A549 (cell line): ENCODE measurements at regions not wholly inside any gene's neighbourhood (a gene's known extent, or its start where the extent isn't known, plus 50 kb on each side); places are given as distances from the start of the nearest gene placed in this dataset.

Experiments
- ATAC-seq, 2 experiments: fragments of 200-7000 bp in 1 of 2; fragments of >200 bp in 1 of 2; cut with Nextera tagmentation in 1 of 2; cut with Tn5 transposase in 1 of 2; 3 replicates each; pipeline versions ENCODE4 v1.8.0 to v1.9.1; 2018 to 2020; ENCODE audit warnings: mild to moderate bottlenecking in 1 of 2, moderate library complexity in 1 of 2
- CTCF ChIA-PET: fragments of 300-600 bp; sonication (Branson Sonifier 250); formaldehyde crosslinking; extraction: SDS; loops from one replicate; lab custom pipeline; 2021; ENCODE audit warnings: antibody characterized with exemption, inconsistent platforms; lab: Yijun Ruan, JAX
- POLR2A ChIA-PET: fragments of 350-600 bp; formaldehyde crosslinking; extraction: SDS; loops from one replicate; lab custom pipeline; 2021; ENCODE audit warnings: antibody characterized with exemption, inconsistent platforms; lab: Yijun Ruan, JAX
- DNase-seq, 2 experiments: peaks; one replicate each; pipeline versions ENCODE4 v3.0.0 to v3.0.0-alpha.2; 2011 to 2016; ENCODE audit warnings: low read depth in 1 of 2, low spot score in 1 of 2
- FAIRE-seq: peaks from 2 replicates; lab custom pipeline; 2011; peaks lifted over from hg19 to GRCh38; lab: Jason Lieb, UNC
- H3K27ac ChIP-seq, 2 experiments: fragments of >200 bp; sonication (Bioruptor Twin); formaldehyde crosslinking; 3 replicates each; pipeline ENCODE4 v1.5.1; 2016 to 2017
- H3K4me1 ChIP-seq: fragments of >200 bp; sonication (Bioruptor Twin); formaldehyde crosslinking; 3 replicates; pipeline ENCODE4 v1.6.1; 2016
- H3K4me2 ChIP-seq: fragments of >200 bp; sonication (Bioruptor Twin); formaldehyde crosslinking; 3 replicates; pipeline ENCODE4 v1.6.1; 2016
- H3K4me3 ChIP-seq: fragments of >200 bp; sonication (Bioruptor Twin); formaldehyde crosslinking; 3 replicates; pipeline ENCODE4 v1.5.1; 2016
- H3K9me3 ChIP-seq: fragments of >200 bp; sonication (Bioruptor Twin); formaldehyde crosslinking; 3 replicates; pipeline ENCODE4 v1.6.1; 2016
- BCL3 ChIP-seq: fragments of >200 bp; sonication (Bioruptor Twin); formaldehyde crosslinking; IDR thresholded peaks from 3 replicates; pipeline ENCODE4 v1.6.1; 2016
- BHLHE40 ChIP-seq: IDR thresholded peaks from 2 replicates; pipeline ENCODE4 v1.6.1; 2012; ENCODE audit warnings: low read depth, low read length, inconsistent platforms
- CBX8 ChIP-seq: fragments of 200-600 bp; sonication (generic); IDR thresholded peaks from 2 replicates; pipeline ENCODE4 v1.6.1; 2016
- CEBPB ChIP-seq, 2 experiments: fragments of >200 bp in 1 of 2; sonication (Bioruptor Twin) in 1 of 2; formaldehyde crosslinking in 1 of 2; IDR thresholded peaks; 2 replicates each; pipeline ENCODE4 v1.6.1; 2012 to 2016
- CHD2 ChIP-seq: fragments of 150-350 bp; IDR thresholded peaks from 2 replicates; pipeline ENCODE4 v1.6.1; 2014; ENCODE audit warnings: low read length; ENCODE audit not compliant: partially characterized antibody
- CTCF ChIP-seq: fragments of >200 bp; sonication (Bioruptor Twin); formaldehyde crosslinking; IDR thresholded peaks from 3 replicates; pipeline ENCODE4 v1.5.1; 2016
- EHF ChIP-seq: fragments of 250-450 bp; sonication (Bioruptor Pico); IDR thresholded peaks from 2 replicates; pipeline ENCODE4 v1.5.0; 2020; ENCODE audit warnings: mild to moderate bottlenecking
- EHMT2 ChIP-seq: fragments of 200-600 bp; sonication (generic); IDR thresholded peaks from 2 replicates; pipeline ENCODE4 v1.6.1; 2016; ENCODE audit warnings: antibody characterized with exemption, low read depth, mild to moderate bottlenecking, moderate library complexity
- EP300 ChIP-seq, 2 experiments: fragments of >200 bp; sonication (Bioruptor Twin); formaldehyde crosslinking; IDR thresholded peaks; 2 replicates in 1 of 2; 3 replicates in 1 of 2; pipeline ENCODE4 v1.6.1; 2016 to 2017
- GATA3 ChIP-seq: IDR thresholded peaks from 2 replicates; pipeline ENCODE4 v1.6.1; 2012; ENCODE audit warnings: borderline replicate concordance
- HDAC2 ChIP-seq: fragments of 200-600 bp; sonication (generic); IDR thresholded peaks from 2 replicates; pipeline ENCODE4 v1.6.1; 2016
- HES2 ChIP-seq: fragments of >200 bp; sonication (Bioruptor Twin); formaldehyde crosslinking; IDR thresholded peaks from 2 replicates; pipeline ENCODE4 v1.6.1; 2016
- HEYL ChIP-seq: fragments of 250-450 bp; sonication (Bioruptor Pico); IDR thresholded peaks from 2 replicates; pipeline ENCODE4 v1.8.0; 2021; ENCODE audit warnings: mild to moderate bottlenecking, moderate library complexity
- HOXA7 ChIP-seq: fragments of 250-450 bp; sonication (Bioruptor Pico); IDR thresholded peaks from 2 replicates; pipeline ENCODE4 v1.5.0; 2020; ENCODE audit warnings: mild to moderate bottlenecking, moderate library complexity
- HOXB13 ChIP-seq: fragments of 250-450 bp; sonication (Bioruptor Pico); IDR thresholded peaks from 2 replicates; pipeline ENCODE4 v1.5.0; 2020; ENCODE audit warnings: low read depth, mild to moderate bottlenecking, moderate library complexity
- HOXB5 ChIP-seq: fragments of 250-450 bp; sonication (Bioruptor Pico); IDR thresholded peaks from 2 replicates; pipeline ENCODE4 v1.5.0; 2020; ENCODE audit warnings: mild to moderate bottlenecking, moderate library complexity
- JUN ChIP-seq, 2 experiments: fragments of >200 bp; sonication (Bioruptor Twin); formaldehyde crosslinking; IDR thresholded peaks; 2 replicates in 1 of 2; 3 replicates in 1 of 2; pipeline ENCODE4 v1.6.1; 2016 to 2017
- KDM5A ChIP-seq: fragments of 200-600 bp; sonication (generic); IDR thresholded peaks from 2 replicates; pipeline ENCODE4 v1.6.1; 2016; ENCODE audit warnings: antibody characterized with exemption, mild to moderate bottlenecking
- MAFK ChIP-seq: fragments of 450-650 bp; IDR thresholded peaks from 2 replicates; pipeline ENCODE4 v1.6.1; 2014; ENCODE audit not compliant: partially characterized antibody
- NR3C1 ChIP-seq: fragments of >200 bp; sonication (Bioruptor Twin); formaldehyde crosslinking; IDR thresholded peaks from 3 replicates; pipeline ENCODE4 v1.6.1; 2017
- RCOR1 ChIP-seq: fragments of 150-350 bp; IDR thresholded peaks from 2 replicates; pipeline ENCODE4 v1.6.1; 2014; ENCODE audit warnings: antibody characterized with exemption, low read length, low read depth
- SMC3 ChIP-seq: fragments of >200 bp; sonication (Bioruptor Twin); formaldehyde crosslinking; IDR thresholded peaks from 3 replicates; pipeline ENCODE4 v1.6.1; 2018; ENCODE audit warnings: inconsistent platforms
- SREBF2 ChIP-seq: fragments of 450-650 bp; IDR thresholded peaks from 2 replicates; pipeline ENCODE4 v1.6.1; 2014; ENCODE audit warnings: mild to moderate bottlenecking, moderate library complexity
- ZNF302 ChIP-seq: fragments of 250-450 bp; sonication (Bioruptor Pico); IDR thresholded peaks from 2 replicates; pipeline ENCODE4 v1.9.0; 2021; ENCODE audit warnings: inconsistent platforms, mild to moderate bottlenecking, moderate library complexity
- WGBS: methylation state at CpG from one replicate; pipeline ENCODE4 v1.1.6; 2017; ENCODE audit errors: missing lambda C conversion rate; 5-methylcytosine and 5-hydroxymethylcytosine counted together
- TF ChIP-seq, protein P1 (sequence below): fragments of 150-350 bp; IDR thresholded peaks from 2 replicates; pipeline ENCODE4 v1.6.1; 2014; ENCODE audit warnings: low read depth, mild to moderate bottlenecking, low read length
- TF ChIP-seq, protein P2 (sequence below): IDR thresholded peaks from 2 replicates; pipeline ENCODE4 v1.6.1; 2012; ENCODE audit warnings: low read depth, borderline replicate concordance

DNA sequence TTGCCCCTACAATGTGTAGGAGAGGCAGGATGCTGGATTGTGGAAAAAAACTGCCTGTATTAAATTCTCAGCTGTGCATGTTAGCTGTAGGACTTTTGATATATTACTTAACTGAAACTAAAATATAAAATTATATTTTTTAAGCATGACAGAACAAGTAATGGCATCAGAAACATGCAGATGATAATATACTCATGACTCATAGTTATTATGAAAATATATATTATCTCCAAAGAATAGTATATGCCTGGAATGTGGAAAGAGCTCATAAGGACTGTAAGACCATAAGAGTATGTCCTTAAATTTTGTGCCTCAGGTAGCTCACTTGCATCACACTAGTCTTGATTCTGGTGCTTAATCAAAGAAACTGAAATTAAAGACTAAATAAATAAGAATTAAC, 1100.6 kb downstream of the TECRL start (continued):
- TF ChIP-seq BCL3 (no peak), EP300 (IDR thresholded peaks at IDR 0.05) (no peak), EHF (CRISPR knock-in tag) (no peak), EHMT2 (no peak), HOXB5 (no peak)
- TF ChIP-seq, all 56 proteins: peak for 0

DNA sequence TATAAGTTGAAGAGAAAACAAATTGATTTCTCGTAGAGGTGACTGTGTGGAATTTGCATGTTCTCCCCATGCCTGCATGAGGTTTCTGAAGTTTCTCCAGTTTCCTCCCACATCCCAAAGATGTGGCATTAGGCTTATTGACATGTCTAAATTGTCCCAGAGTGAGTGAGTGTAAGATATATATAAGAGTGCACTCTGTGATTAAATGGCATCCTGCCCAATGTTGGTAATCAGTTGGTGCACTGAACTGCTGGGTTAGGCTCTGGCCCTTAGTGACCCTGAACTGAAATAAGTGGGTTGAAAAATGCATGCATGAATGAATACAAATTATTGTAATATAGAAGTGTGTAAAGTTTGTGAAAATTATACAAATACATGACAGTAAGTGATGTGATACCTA, 1106.5 kb downstream of the TECRL start:
- FAIRE-seq (no peak), ATAC-seq (no peak), DNase-seq (no peak)
- CTCF ChIA-PET, result no interaction called here
- H3K4me1 ChIP-seq, result no peaks in the 10 kb centered on the region
- no peak for TF ChIP-seq BHLHE40
- no peak for TF ChIP-seq KDM5A
- TF ChIP-seq HES2, result no peak
- no peak for TF ChIP-seq SREBF2
- no peak for TF ChIP-seq ZNF302 (CRISPR knock-in tag)
- TF ChIP-seq RCOR1, result no peak
- no peak for TF ChIP-seq BCL3
- TF ChIP-seq, protein P1, sequence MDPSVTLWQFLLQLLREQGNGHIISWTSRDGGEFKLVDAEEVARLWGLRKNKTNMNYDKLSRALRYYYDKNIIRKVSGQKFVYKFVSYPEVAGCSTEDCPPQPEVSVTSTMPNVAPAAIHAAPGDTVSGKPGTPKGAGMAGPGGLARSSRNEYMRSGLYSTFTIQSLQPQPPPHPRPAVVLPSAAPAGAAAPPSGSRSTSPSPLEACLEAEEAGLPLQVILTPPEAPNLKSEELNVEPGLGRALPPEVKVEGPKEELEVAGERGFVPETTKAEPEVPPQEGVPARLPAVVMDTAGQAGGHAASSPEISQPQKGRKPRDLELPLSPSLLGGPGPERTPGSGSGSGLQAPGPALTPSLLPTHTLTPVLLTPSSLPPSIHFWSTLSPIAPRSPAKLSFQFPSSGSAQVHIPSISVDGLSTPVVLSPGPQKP, result no peak
- H3K4me3 ChIP-seq, result no peak overlapping the region
- POLR2A ChIA-PET, result no interaction called here
- no peak overlapping the region for H3K4me2 ChIP-seq
- no peak overlapping the region for H3K27ac ChIP-seq
- 22% methylated on average over 1 of the region's 1 CpG for WGBS
- no peaks in the 10 kb centered on the region for H3K9me3 ChIP-seq

DNA sequence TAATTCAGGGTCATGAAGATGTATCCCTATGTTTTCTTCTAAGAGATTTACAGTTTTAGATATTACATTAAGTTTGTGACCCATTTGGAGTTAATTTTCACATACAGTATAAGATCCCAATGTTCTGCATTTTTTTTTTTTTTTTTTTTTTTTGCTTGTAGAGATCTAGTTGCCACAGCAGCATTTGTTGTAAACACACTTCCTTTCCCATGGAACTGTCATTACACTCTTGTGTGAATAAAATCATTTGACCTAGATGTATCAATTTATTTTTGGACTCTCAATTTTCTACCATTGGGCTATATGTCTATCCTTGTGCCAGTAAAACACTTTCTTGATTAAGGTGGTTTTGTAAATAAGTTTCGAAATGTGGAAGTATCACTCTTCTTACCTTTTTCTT, 1107.2 kb downstream of the TECRL start:
- 13% methylated on average over 1 of the region's 1 CpG for WGBS

More for the DNA sequence above, 1107.2 kb downstream of the TECRL start:
- no peak overlapping the region for H3K4me2 ChIP-seq
- no peak for ATAC-seq
- TF ChIP-seq HOXA7 (CRISPR knock-in tag) (no peak), HES2 (no peak), SMC3 (no peak), CTCF (no peak), ZNF302 (CRISPR knock-in tag) (no peak), GATA3 (no peak), BCL3 (no peak), CHD2 (no peak), MAFK (no peak), HOXB13 (CRISPR knock-in tag) (no peak), KDM5A (no peak), JUN (IDR thresholded peaks at IDR 0.05) (no peak), CEBPB (IDR thresholded peaks at IDR 0.05) (no peak), EHF (CRISPR knock-in tag) (no peak), CBX8 (no peak), HDAC2 (no peak), NR3C1 (no peak), HEYL (CRISPR knock-in tag) (no peak)
- TF ChIP-seq, protein P1, result no peak
- TF ChIP-seq, protein P2, sequence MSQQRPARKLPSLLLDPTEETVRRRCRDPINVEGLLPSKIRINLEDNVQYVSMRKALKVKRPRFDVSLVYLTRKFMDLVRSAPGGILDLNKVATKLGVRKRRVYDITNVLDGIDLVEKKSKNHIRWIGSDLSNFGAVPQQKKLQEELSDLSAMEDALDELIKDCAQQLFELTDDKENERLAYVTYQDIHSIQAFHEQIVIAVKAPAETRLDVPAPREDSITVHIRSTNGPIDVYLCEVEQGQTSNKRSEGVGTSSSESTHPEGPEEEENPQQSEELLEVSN, result no peak
- ChIA-PET CTCF (no interaction called here), POLR2A (no interaction called here)
- no peak overlapping the region for H3K27ac ChIP-seq
- no peak for DNase-seq
- H3K4me1 ChIP-seq, result no peaks in the 10 kb centered on the region
- no peaks in the 10 kb centered on the region for H3K9me3 ChIP-seq
- FAIRE-seq, result no peak
- no peak overlapping the region for H3K4me3 ChIP-seq
